ENCODE measurements at regions not wholly inside any gene's neighbourhood (a gene's known extent, or its start where the extent isn't known, plus 50 kb on each side); places are given as distances from the start of the nearest gene placed in this dataset.

DNA sequence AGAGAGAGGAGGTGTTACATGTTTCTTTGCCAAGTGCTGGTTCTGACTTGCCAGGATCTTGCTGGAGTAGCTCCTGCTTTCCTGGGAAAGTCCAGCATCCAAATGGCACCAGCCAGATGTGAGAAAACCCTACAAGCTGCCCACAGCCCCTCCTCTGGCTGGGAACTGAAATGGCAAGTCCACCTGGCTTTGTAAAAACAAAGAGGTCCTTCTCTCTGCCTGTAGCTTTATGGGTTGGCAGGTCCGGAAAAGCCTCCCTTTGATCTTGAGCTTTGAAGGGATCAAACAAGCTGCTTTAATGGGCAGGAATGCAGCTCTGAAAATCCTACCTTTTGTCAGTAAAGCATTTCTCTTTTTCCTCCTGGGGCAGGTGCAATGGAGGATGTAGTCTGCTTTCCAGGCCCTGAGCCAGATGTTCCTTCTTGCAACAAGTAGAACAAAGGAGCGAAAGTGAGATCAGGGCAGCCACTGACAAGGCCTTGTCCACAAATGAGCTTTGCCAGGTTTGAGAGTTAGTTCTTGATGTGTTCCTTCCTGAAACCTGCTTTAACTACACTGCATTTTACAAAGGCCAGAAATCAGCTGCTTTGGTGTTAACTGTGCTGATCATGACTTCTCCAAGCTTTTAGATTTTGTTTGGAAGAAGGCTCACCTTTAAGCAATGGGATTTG lies 456.7 kb downstream of the ZNF608 start:
- peak; percentile 22 for DNase-seq
- intact Hi-C loops (cut with DNase I) = no loop called here
- H3K9me3 ChIP-seq = no peaks in the 10 kb centered on the region
- TF ChIP-seq, protein P1, sequence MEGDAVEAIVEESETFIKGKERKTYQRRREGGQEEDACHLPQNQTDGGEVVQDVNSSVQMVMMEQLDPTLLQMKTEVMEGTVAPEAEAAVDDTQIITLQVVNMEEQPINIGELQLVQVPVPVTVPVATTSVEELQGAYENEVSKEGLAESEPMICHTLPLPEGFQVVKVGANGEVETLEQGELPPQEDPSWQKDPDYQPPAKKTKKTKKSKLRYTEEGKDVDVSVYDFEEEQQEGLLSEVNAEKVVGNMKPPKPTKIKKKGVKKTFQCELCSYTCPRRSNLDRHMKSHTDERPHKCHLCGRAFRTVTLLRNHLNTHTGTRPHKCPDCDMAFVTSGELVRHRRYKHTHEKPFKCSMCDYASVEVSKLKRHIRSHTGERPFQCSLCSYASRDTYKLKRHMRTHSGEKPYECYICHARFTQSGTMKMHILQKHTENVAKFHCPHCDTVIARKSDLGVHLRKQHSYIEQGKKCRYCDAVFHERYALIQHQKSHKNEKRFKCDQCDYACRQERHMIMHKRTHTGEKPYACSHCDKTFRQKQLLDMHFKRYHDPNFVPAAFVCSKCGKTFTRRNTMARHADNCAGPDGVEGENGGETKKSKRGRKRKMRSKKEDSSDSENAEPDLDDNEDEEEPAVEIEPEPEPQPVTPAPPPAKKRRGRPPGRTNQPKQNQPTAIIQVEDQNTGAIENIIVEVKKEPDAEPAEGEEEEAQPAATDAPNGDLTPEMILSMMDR (IDR thresholded peaks at IDR 0.05) = no peak
- no peak overlapping the region for H3K4me3 ChIP-seq
- H3K4me1 ChIP-seq = no peaks in the 10 kb centered on the region
- no peaks in the 10 kb centered on the region for H3K36me3 ChIP-seq
- H3K27ac ChIP-seq = no peak overlapping the region
- no peaks in the 10 kb centered on the region for H3K27me3 ChIP-seq
- no peak overlapping the region for H3K9ac ChIP-seq (ENCODE audit: low read depth in 2 of 2, low read length in 2 of 2)

GRCh38 chr5:124289130-124289529 lies 457.3 kb downstream of the ZNF608 start:
- TF ChIP-seq, protein P1 (IDR thresholded peaks at IDR 0.05) = no peak
- no peaks in the 10 kb centered on the region for H3K27me3 ChIP-seq
- no peak overlapping the region for H3K9ac ChIP-seq (ENCODE audit: low read depth in 2 of 2, low read length in 2 of 2)
- H3K36me3 ChIP-seq = no peaks in the 10 kb centered on the region
- no peak overlapping the region for H3K27ac ChIP-seq
- peak; percentile 26 for DNase-seq
- no peaks in the 10 kb centered on the region for H3K4me1 ChIP-seq
- H3K4me3 ChIP-seq = no peak overlapping the region
- intact Hi-C loops (cut with DNase I) = no loop called here
- H3K9me3 ChIP-seq = no peaks in the 10 kb centered on the region

DNA sequence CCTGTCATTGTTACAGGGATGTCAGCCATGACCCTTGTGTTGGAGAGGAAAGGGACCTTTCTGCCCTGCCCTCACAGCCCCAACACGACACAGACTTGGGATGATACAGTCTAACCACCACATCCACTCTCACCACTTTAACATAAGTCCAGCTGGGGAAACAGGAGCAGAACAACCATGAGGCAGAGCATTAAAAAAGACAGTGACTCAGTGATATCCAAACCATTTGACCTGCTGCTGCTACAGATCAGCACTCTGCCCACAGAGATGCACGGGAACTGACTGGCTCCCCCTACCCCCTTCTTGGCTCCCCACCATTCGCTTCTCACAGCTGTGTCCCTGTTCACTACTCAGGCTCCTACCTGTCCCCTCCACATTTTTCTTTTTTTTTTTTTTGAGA lies 458.6 kb downstream of the ZNF608 start:
- TF ChIP-seq, protein P1 (IDR thresholded peaks at IDR 0.05) = no peak
- Histone ChIP-seq H3K4me3 (no peak overlapping the region), H3K4me1 (no peaks in the 10 kb centered on the region), H3K27ac (no peak overlapping the region), H3K9me3 (no peaks in the 10 kb centered on the region), H3K36me3 (no peaks in the 10 kb centered on the region), H3K9ac (ENCODE audit: low read depth in 2 of 2, low read length in 2 of 2) (no peak overlapping the region), H3K27me3 (no peaks in the 10 kb centered on the region)
- DNase-seq = no peak
- intact Hi-C loops (cut with DNase I) = no loop called here

DNA sequence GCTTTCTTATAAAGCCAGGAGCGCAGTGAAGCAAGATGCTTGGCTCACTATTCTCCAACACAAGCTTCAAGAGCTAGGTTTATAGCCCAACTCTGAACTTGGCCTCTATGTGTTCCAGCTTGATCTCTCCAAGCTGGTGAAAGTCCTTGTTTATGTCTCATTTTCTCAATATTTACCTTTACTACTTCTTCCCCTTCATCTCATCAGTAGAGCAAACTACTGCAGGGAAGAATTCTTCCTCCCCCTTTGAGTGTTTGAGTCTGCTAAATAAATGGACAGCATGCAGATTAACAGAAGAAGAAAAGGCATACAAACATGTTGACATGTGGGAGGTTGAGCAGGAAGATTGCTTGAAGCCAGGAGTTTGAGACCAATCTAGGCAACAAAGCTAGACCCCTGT lies 460.7 kb downstream of the ZNF608 start:
- Histone ChIP-seq H3K27me3 (no peaks in the 10 kb centered on the region), H3K9me3 (no peaks in the 10 kb centered on the region), H3K9ac (ENCODE audit: low read depth in 2 of 2, low read length in 2 of 2) (no peak overlapping the region), H3K4me1 (no peaks in the 10 kb centered on the region), H3K27ac (no peak overlapping the region), H3K36me3 (no peaks in the 10 kb centered on the region), H3K4me3 (no peak overlapping the region)
- DNase-seq = no peak
- TF ChIP-seq, protein P1 (IDR thresholded peaks at IDR 0.05) = no peak
- intact Hi-C loops (cut with DNase I) = no loop called here

DNA sequence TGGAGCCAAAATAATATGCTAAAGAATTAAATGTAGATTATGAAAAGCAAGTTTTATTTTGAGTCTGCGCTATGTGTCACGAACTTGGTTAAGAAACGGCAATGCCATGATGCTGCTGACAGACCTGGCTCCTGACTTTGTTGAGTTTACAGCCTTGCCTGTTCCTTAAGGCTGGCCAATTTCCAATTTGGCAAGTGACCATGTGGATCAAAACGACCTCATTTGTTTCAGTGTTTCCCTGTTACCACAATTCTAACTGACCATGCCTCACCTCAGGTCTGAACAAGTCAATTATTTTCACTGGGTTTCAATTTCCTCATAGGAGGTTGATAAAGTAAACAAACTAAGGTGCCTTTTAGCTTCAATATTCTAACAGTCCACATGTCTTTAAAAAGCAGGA lies 461.4 kb downstream of the ZNF608 start:
- Histone ChIP-seq H3K9me3 (no peaks in the 10 kb centered on the region), H3K4me1 (no peaks in the 10 kb centered on the region), H3K27me3 (no peaks in the 10 kb centered on the region), H3K4me3 (no peak overlapping the region), H3K9ac (ENCODE audit: low read depth in 2 of 2, low read length in 2 of 2) (no peak overlapping the region), H3K27ac (no peak overlapping the region), H3K36me3 (no peaks in the 10 kb centered on the region)
- intact Hi-C loops (cut with DNase I) = no loop called here
- no peak for DNase-seq
- TF ChIP-seq, protein P1 (IDR thresholded peaks at IDR 0.05) = no peak

All from colonic mucosa (tissue), 4 donors.